Osteocyte (in vitro differentiated cells): ENCODE measurements at regions not wholly inside any gene's neighbourhood (a gene's known extent, or its start where the extent isn't known, plus 50 kb on each side); places are given as distances from the start of the nearest gene placed in this dataset.

Experiments used
- DNase-seq: peaks from one replicate; pipeline ENCODE4 v3.0.0; 2021; ENCODE audit warnings: mixed read lengths; ENCODE audit not compliant: unreplicated experiment; ENCODE audit errors: extremely low spot score
- H3K27ac Mint-ChIP-seq: one replicate; pipeline ENCODE4 v1.8.0; 2021; ENCODE audit warnings: mild to moderate bottlenecking, mixed read lengths; ENCODE audit not compliant: unreplicated experiment
- H3K27me3 Mint-ChIP-seq: one replicate; pipeline ENCODE4 v1.8.0; 2021; ENCODE audit warnings: mixed read lengths; ENCODE audit not compliant: unreplicated experiment
- H3K36me3 Mint-ChIP-seq: one replicate; pipeline ENCODE4 v1.8.0; 2021; ENCODE audit warnings: mixed read lengths; ENCODE audit not compliant: unreplicated experiment
- H3K4me1 Mint-ChIP-seq: one replicate; pipeline ENCODE4 v1.8.0; 2021; ENCODE audit warnings: mixed read lengths; ENCODE audit not compliant: unreplicated experiment
- H3K4me3 Mint-ChIP-seq: one replicate; pipeline ENCODE4 v1.8.0; 2021; ENCODE audit warnings: mild to moderate bottlenecking, moderate library complexity, mixed read lengths; ENCODE audit not compliant: unreplicated experiment
- H3K9me3 Mint-ChIP-seq: one replicate; pipeline ENCODE4 v1.8.0; 2021; ENCODE audit warnings: mixed read lengths; ENCODE audit not compliant: unreplicated experiment
- TF ChIP-seq, protein P1 (sequence below): fragments of 200-600 bp; sonication (generic); IDR thresholded peaks from 2 replicates; pipeline ENCODE4 v1.5.0; 2021; ENCODE audit warnings: antibody characterized with exemption, mild to moderate bottlenecking, moderate library complexity

DNA sequence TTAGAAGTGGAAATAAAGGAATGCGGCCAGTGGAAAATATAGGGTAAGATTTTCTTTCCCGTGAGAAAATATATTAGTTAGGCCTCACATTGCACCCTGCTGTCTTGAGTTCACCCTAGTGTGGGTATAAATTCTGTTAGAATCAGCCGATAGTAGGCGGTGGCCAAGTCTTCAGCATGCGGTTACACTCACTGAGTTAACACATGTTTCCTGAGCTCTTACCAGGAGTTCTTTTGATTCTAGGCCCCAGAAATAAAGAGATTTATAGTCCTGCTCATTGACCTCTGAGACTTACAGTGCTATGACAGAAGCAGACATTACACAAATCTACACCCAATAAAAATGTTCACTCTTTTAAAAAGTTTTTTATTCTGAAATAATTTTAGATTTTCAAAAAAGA is 279.3 kb upstream of the LRRC7 start:
- TF ChIP-seq, protein P1, sequence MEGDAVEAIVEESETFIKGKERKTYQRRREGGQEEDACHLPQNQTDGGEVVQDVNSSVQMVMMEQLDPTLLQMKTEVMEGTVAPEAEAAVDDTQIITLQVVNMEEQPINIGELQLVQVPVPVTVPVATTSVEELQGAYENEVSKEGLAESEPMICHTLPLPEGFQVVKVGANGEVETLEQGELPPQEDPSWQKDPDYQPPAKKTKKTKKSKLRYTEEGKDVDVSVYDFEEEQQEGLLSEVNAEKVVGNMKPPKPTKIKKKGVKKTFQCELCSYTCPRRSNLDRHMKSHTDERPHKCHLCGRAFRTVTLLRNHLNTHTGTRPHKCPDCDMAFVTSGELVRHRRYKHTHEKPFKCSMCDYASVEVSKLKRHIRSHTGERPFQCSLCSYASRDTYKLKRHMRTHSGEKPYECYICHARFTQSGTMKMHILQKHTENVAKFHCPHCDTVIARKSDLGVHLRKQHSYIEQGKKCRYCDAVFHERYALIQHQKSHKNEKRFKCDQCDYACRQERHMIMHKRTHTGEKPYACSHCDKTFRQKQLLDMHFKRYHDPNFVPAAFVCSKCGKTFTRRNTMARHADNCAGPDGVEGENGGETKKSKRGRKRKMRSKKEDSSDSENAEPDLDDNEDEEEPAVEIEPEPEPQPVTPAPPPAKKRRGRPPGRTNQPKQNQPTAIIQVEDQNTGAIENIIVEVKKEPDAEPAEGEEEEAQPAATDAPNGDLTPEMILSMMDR: no peak
- Mint-ChIP-seq H3K4me3 (no peak overlapping the region), H3K9me3 (no peaks in the 10 kb centered on the region), H3K4me1 (no peaks in the 10 kb centered on the region), H3K27me3 (no peaks in the 10 kb centered on the region), H3K36me3 (no peaks in the 10 kb centered on the region), H3K27ac (no peak overlapping the region)
- no peak for DNase-seq

DNA sequence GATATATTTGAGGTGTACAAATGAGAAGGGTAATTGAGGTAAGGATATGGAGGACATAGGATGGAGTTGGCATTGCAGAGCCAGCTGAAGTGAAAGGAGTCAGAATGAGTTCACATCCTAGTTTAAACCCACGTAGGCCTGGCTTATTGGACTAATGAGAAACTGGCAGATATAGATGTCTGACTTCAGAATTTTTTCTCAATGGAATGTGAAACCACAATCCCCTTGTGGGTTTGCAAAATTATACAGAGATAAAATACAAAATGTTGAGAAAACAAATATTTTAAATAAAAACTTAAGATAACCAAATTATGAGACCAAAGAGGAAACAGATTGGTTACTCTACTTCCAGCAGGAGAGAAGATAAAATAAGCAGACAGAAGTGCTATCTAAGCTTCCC is 277.4 kb upstream of the LRRC7 start:
- no peaks in the 10 kb centered on the region for H3K36me3 Mint-ChIP-seq
- DNase-seq: no peak
- H3K9me3 Mint-ChIP-seq: no peaks in the 10 kb centered on the region
- H3K27me3 Mint-ChIP-seq: no peaks in the 10 kb centered on the region
- H3K4me3 Mint-ChIP-seq: no peak overlapping the region
- TF ChIP-seq, protein P1: no peak
- H3K27ac Mint-ChIP-seq: no peak overlapping the region
- H3K4me1 Mint-ChIP-seq: no peaks in the 10 kb centered on the region

DNA sequence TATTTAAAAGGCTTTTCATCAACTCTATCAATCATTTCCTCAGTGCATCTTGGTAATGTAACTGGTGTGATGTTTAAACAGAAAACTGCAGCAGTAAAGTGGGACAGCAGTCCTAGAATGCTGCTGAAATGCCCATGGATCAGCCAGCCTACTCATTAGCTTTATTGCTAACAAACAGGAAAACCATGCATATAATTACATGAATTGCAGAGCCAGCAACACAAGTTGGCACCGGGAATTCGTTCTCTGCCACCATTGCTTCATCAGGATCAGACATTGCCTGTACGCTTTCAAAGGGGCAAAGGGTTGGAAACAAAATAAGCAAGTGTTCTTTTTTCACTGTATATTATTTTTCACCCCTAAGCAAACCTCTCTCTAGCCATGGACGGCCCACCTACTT is 276.2 kb upstream of the LRRC7 start:
- Mint-ChIP-seq H3K36me3 (no peaks in the 10 kb centered on the region), H3K9me3 (no peaks in the 10 kb centered on the region), H3K27me3 (no peaks in the 10 kb centered on the region), H3K4me3 (no peak overlapping the region), H3K4me1 (no peaks in the 10 kb centered on the region), H3K27ac (no peak overlapping the region)
- TF ChIP-seq, protein P1: no peak
- no peak for DNase-seq

DNA sequence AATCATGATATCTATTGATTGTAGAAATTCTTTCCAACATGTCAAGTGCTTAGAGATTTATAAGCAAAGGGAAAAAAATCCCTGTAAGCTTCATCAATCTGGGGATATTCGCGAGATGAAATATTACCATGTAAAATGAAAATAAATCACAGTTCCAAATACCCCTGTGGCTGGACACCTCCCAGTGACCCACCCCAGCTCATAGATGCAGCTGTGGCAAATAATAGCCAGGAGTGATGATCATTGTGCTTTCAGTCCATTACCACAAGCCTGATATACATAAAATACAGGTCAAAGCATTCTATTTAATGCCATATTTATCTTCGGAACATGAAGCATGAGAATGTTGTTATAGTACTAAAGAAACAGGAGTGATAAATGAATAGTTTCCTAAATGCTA is 274.9 kb upstream of the LRRC7 start:
- H3K9me3 Mint-ChIP-seq: no peaks in the 10 kb centered on the region
- H3K27ac Mint-ChIP-seq: no peak overlapping the region
- H3K36me3 Mint-ChIP-seq: no peaks in the 10 kb centered on the region
- no peak for DNase-seq
- peaks cover 7% of the 10 kb centered on the region for H3K27me3 Mint-ChIP-seq
- TF ChIP-seq, protein P1: no peak
- no peak overlapping the region for H3K4me3 Mint-ChIP-seq
- H3K4me1 Mint-ChIP-seq: no peaks in the 10 kb centered on the region

DNA sequence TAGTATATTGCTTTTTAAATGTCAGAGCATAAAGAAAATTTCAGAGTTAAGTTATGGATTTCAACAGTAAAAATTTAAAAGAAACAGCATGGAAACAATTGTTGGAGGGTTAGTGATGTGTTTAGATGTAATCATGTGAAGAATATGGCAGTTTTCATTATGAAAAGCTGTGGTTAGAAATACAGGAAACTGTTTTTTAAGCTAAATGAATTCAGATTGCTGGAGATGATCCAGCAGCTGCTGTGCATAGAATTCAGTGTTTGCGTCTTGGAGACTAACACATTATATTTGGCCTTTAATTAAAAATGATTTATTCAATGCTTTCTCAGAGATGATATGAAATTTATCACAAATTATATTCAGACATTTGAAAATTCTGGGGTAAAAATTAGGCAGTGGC is 273.6 kb upstream of the LRRC7 start:
- no peaks in the 10 kb centered on the region for H3K36me3 Mint-ChIP-seq
- TF ChIP-seq, protein P1: no peak
- DNase-seq: no peak
- no peak overlapping the region for H3K27ac Mint-ChIP-seq
- no peaks in the 10 kb centered on the region for H3K9me3 Mint-ChIP-seq
- H3K4me3 Mint-ChIP-seq: no peak overlapping the region
- peaks cover 10% of the 10 kb centered on the region for H3K27me3 Mint-ChIP-seq
- no peaks in the 10 kb centered on the region for H3K4me1 Mint-ChIP-seq
